Natural killer cell treated with Interleukin-12 subunit alpha and Interleukin-12 subunit beta and Interleukin-15 and Interleukin-18, amount 100 ng/mL, for 72 hours (primary cell): ENCODE measurements at regions not wholly inside any gene's neighbourhood (a gene's known extent, or its start where the extent isn't known, plus 50 kb on each side); places are given as distances from the start of the nearest gene placed in this dataset.

Experiments
- ATAC-seq, 2 donors: fragments of 150-1000 bp; cut with Tn5 transposase in 1 of 2; sonication (Bioruptor Pico), chemical (Tn5 transposase) in 1 of 2; 2 replicates each; pipeline ENCODE4 v1.10.0; 2021
- DNase-seq: peaks from one replicate; pipeline ENCODE4 v3.0.0; 2022; ENCODE audit warnings: low spot score
- H3K27ac Mint-ChIP-seq, 2 donors: 1 replicate in 1 of 2; 2 replicates in 1 of 2; pipeline ENCODE4 v1.8.0; 2022; ENCODE audit warnings: mixed read lengths in 2 of 2, mild to moderate bottlenecking in 1 of 2, moderate library complexity in 1 of 2
- H3K27me3 Mint-ChIP-seq, 2 donors: 1 replicate in 1 of 2; 2 replicates in 1 of 2; pipeline ENCODE4 v1.8.0; 2022; ENCODE audit warnings: mixed read lengths in 2 of 2
- H3K36me3 Mint-ChIP-seq: one replicate; pipeline ENCODE4 v1.8.0; 2022; ENCODE audit warnings: mixed read lengths
- H3K4me1 Mint-ChIP-seq, 2 donors: 1 replicate in 1 of 2; 2 replicates in 1 of 2; pipeline ENCODE4 v1.8.0; 2022; ENCODE audit warnings: low read depth in 2 of 2, mixed read lengths in 2 of 2, mild to moderate bottlenecking in 1 of 2
- H3K4me3 Mint-ChIP-seq: one replicate; pipeline ENCODE4 v1.8.0; 2022; ENCODE audit warnings: mixed read lengths
- H3K9me3 Mint-ChIP-seq: 2 replicates; pipeline ENCODE4 v1.8.0; 2022; ENCODE audit warnings: mixed read lengths

DNA sequence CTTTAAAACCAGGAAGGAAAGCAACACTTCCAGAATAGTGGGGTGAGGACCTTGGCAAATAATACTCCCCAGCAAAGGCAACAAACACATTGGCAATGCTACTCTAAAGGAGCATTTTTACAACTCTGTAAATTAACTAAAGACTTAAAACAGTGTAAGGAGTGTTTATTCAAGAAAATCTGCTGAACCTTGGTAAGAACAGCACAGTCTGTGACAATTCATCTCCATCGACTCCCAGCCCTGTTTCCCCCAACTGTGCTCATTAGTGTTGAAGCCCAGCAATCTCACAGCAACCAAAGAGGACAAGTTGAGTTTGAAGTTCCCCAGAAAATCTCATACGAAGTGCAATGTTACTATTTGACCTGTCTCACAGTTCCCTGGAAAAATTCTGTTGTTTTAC, 884.9 kb downstream of the C6orf118 start:
- H3K27ac Mint-ChIP-seq = no peak overlapping the region
- H3K4me3 Mint-ChIP-seq = no peak overlapping the region
- H3K9me3 Mint-ChIP-seq = peaks cover 13% of the 10 kb centered on the region
- no peaks in the 10 kb centered on the region for H3K27me3 Mint-ChIP-seq
- H3K4me1 Mint-ChIP-seq = no peaks in the 10 kb centered on the region
- ATAC-seq (no peak), DNase-seq (no peak)
- H3K36me3 Mint-ChIP-seq = peaks cover 13% of the 10 kb centered on the region

- Mint-ChIP-seq H3K9me3 (peaks cover 17% of the 10 kb centered on the region), H3K4me1 (no peaks in the 10 kb centered on the region), H3K4me3 (no peak overlapping the region), H3K27me3 (no peaks in the 10 kb centered on the region), H3K36me3 (peaks cover 15% of the 10 kb centered on the region), H3K27ac (no peak overlapping the region)
- no peak for DNase-seq
- ATAC-seq = no peak
Observed at GRCh38 chr6:164419099-164419498, 890.3 kb downstream of the C6orf118 start.

DNA sequence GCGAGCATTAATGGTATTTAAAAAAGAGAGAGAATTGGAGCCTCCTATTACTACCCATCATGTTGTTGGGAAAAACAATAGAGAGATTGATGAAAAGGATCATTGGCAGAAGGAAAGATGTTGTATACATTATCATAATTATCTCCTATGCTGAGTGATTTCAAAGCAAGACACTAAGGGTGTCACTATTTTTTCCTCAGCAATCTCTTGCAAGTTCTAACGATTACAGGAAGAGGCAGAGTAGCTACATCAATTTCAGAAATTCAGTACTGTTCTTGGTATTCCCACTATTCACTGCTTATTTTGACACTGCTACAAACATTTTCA, 891.2 kb downstream of the C6orf118 start:
- no peak for DNase-seq
- peaks cover 13% of the 10 kb centered on the region for H3K36me3 Mint-ChIP-seq
- no peak for ATAC-seq
- no peaks in the 10 kb centered on the region for H3K4me1 Mint-ChIP-seq
- H3K27ac Mint-ChIP-seq = no peak overlapping the region
- no peak overlapping the region for H3K4me3 Mint-ChIP-seq
- H3K9me3 Mint-ChIP-seq = peaks cover 25% of the 10 kb centered on the region
- H3K27me3 Mint-ChIP-seq = no peaks in the 10 kb centered on the region

DNA sequence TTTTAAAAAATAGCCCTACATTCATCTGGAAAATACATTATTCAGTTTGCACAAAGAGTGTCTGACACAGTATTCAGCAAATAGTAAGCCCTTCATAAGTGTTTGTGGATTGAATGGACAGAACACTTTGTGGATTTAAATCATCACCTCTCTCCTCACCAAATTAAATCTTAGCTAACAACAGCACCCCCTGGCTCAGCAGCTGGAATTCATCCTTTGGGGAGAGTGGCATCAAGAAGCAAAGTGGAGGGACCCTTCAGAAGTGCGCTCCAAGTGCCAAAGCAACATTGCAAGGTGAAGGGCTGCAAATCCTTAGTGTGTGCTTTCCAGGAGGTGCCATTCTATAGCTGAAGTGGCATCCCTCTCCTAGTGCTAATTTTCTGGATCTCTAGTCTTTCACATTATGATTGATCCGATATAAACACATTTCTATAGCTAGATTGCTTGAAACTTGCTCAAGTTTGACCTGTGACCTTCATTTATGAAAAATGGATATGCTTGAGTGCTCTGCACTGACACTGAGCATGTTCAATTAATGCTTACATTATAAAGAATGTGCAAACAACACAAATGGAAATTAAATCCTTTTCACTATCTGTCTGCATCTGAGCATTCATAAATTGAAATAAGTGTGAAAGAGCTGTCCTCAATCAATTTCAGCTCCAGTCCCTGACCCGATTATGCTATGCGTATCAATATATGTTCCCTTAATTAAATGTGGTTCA, 891.7 kb downstream of the C6orf118 start:
- H3K36me3 Mint-ChIP-seq = peaks cover 13% of the 10 kb centered on the region
- no peak for ATAC-seq
- peaks cover 25% of the 10 kb centered on the region for H3K9me3 Mint-ChIP-seq
- H3K27me3 Mint-ChIP-seq = no peaks in the 10 kb centered on the region
- H3K4me1 Mint-ChIP-seq = no peaks in the 10 kb centered on the region
- H3K27ac Mint-ChIP-seq = no peak overlapping the region
- DNase-seq = no peak
- H3K4me3 Mint-ChIP-seq = no peak overlapping the region

DNA sequence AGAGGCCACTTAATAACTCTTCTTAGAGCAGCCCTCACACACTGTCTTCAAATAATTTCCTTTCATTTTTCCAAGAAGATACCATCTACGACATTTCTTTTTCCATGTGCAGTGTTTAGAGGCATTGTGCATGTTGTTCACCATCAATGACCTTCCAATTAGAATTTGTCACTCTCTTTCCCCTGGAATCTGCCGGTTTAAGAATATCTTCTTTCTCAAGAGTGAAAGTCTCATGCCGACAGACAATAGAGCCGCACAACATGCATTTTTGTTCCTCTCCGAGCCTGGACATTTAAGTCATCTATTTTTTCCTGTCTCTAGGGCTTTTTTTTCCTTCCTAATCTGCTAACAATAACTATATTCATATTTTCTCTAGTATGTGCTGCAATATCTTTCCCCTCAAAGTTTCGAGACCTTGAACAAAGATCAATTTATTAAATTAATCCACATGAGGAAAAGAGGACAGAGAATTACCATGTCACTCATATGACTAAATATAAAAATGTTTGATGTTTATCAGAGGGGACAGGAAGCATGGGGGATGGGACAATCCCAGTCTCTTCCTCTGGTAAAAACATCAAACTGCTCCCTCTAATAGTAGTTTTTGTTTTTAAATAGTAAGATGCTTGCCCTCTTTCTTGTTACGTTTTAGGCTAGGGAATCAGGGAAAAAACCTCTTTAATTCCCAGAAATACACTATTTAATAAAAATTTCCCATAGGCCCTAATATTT, 893.4 kb downstream of the C6orf118 start:
- no peak for ATAC-seq
- no peak overlapping the region for H3K4me3 Mint-ChIP-seq
- no peak overlapping the region for H3K27ac Mint-ChIP-seq
- no peaks in the 10 kb centered on the region for H3K4me1 Mint-ChIP-seq
- peaks cover 4% of the 10 kb centered on the region for H3K36me3 Mint-ChIP-seq
- H3K27me3 Mint-ChIP-seq = no peaks in the 10 kb centered on the region
- peaks cover 19% of the 10 kb centered on the region for H3K9me3 Mint-ChIP-seq
- no peak for DNase-seq

GRCh38 chr6:164414695-164415094, 894.7 kb downstream of the C6orf118 start:
- Mint-ChIP-seq H3K36me3 (peaks cover 4% of the 10 kb centered on the region), H3K4me1 (no peaks in the 10 kb centered on the region), H3K27ac (no peak overlapping the region), H3K4me3 (no peak overlapping the region), H3K27me3 (no peaks in the 10 kb centered on the region), H3K9me3 (peaks cover 12% of the 10 kb centered on the region)
- no peak for DNase-seq
- ATAC-seq = no peak

DNA sequence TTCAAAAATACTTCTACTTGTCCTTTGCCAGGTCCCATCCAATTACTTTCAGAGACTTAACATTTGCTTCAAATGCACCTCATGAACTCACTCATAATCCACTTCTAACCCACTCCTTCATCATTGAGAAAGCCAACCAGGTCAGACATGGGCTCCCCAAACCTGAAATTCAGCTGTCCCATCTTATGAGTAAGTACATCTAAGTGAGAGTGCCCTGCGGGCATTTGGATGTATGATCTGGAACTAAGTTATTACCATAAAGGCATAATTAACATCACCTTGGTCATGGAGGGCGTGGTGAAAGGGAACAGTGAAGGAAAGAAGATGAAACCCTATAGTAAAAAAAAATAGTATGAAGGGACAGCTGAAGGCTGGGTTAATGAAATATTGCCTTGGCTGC, 896.8 kb downstream of the C6orf118 start:
- DNase-seq (no peak), ATAC-seq (no peak)
- Mint-ChIP-seq H3K4me1 (no peaks in the 10 kb centered on the region), H3K27ac (no peak overlapping the region), H3K9me3 (peaks cover 12% of the 10 kb centered on the region), H3K4me3 (no peak overlapping the region), H3K27me3 (no peaks in the 10 kb centered on the region), H3K36me3 (peaks cover 4% of the 10 kb centered on the region)

DNA sequence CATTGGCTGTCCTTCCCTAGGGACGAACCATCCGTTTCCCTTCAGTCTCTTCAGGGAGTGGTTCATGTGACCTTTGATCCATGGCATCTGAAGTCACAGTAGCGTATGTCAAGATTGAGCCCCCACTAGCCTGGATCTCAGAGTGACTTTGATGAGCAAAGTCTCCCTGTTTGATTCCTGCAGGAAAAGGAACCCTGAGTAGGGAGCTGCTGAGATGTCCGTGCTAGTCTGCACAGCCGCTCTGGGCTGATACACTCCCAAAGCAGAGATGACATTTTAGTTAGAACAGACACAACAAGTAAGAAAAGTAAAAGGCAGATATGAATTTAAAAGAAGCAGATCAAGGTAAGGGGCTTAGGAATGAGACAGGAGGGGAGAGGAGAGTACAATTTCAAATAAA, 899.4 kb downstream of the C6orf118 start:
- Mint-ChIP-seq H3K27me3 (no peaks in the 10 kb centered on the region), H3K4me1 (no peaks in the 10 kb centered on the region), H3K27ac (no peak overlapping the region), H3K36me3 (peaks cover 8% of the 10 kb centered on the region), H3K4me3 (no peak overlapping the region), H3K9me3 (peaks cover 15% of the 10 kb centered on the region)
- DNase-seq (no peak), ATAC-seq (no peak)

DNA sequence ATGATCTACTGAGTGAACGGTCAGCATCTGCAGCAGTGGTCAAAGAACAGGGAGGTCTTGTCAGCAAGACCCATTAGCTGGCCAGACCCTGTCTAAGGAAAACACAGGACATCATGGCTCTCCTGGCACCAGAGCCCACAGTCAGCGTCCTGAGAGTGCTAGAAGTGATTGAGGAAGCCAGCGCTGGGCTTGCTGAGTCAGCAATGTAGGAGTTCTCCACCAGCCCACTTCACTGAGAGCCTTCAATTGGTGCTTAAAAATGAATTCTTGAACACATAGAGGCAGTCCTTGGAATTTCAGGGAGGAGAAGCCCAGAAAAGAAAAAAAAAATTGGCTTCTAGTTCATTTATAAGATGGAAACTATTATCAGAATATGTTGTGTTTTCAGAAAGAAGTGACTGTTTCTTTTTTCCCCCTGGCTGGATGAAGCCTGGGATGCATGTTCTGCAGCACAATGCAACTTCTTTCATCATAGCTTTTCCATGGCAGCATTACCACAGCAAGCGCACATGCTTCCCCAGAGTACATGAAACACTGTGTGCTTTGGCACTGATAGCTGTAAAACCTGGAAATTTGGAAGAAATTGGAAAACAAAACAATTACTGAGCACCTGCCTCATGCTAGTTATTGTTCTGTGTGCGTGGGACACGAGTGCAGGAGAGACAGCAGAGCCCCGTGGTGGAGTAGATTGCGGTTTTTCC, 899.9 kb downstream of the C6orf118 start:
- Mint-ChIP-seq H3K36me3 (peaks cover 9% of the 10 kb centered on the region), H3K9me3 (peaks cover 18% of the 10 kb centered on the region), H3K27ac (no peak overlapping the region), H3K4me3 (no peak overlapping the region), H3K27me3 (no peaks in the 10 kb centered on the region), H3K4me1 (no peaks in the 10 kb centered on the region)
- ATAC-seq = no peak
- no peak for DNase-seq

DNA sequence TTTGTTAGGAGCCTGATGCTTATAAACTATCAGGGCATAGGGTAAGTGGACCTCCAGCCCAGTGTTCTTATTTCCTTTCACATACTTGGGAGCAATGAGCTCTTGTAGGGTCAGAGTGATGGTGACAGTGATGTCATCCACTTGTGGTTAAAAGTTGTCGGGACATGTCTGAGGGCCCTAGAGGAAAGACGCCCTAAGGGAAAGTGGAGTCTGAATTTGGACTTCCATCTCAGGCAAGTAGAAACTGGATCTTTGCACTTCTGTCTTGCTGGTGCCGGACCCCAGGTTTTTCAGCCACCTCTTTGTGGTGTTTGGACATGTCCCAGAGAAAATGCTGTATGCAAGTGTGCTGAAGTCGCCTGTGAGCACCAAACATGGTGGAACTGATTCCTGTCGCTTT, 900.5 kb downstream of the C6orf118 start:
- no peak for ATAC-seq
- Mint-ChIP-seq H3K4me1 (no peaks in the 10 kb centered on the region), H3K27ac (no peak overlapping the region), H3K27me3 (no peaks in the 10 kb centered on the region), H3K36me3 (peaks cover 5% of the 10 kb centered on the region), H3K4me3 (no peak overlapping the region), H3K9me3 (peaks cover 12% of the 10 kb centered on the region)
- DNase-seq = no peak

GRCh38 chr6:164404812-164405488, 904.5 kb downstream of the C6orf118 start:
- Mint-ChIP-seq H3K36me3 (peaks cover 5% of the 10 kb centered on the region), H3K27me3 (no peaks in the 10 kb centered on the region), H3K9me3 (peaks cover 9% of the 10 kb centered on the region), H3K27ac (no peak overlapping the region), H3K4me3 (no peak overlapping the region), H3K4me1 (no peaks in the 10 kb centered on the region)
- ATAC-seq (no peak), DNase-seq (no peak)

GRCh38 chr6:164401871-164402270, 907.5 kb downstream of the C6orf118 start:
- H3K36me3 Mint-ChIP-seq = peaks cover 5% of the 10 kb centered on the region
- DNase-seq (no peak), ATAC-seq (no peak)
- peaks cover 9% of the 10 kb centered on the region for H3K9me3 Mint-ChIP-seq
- no peak overlapping the region for H3K27ac Mint-ChIP-seq
- H3K27me3 Mint-ChIP-seq = no peaks in the 10 kb centered on the region
- H3K4me1 Mint-ChIP-seq = no peaks in the 10 kb centered on the region
- no peak overlapping the region for H3K4me3 Mint-ChIP-seq

DNA sequence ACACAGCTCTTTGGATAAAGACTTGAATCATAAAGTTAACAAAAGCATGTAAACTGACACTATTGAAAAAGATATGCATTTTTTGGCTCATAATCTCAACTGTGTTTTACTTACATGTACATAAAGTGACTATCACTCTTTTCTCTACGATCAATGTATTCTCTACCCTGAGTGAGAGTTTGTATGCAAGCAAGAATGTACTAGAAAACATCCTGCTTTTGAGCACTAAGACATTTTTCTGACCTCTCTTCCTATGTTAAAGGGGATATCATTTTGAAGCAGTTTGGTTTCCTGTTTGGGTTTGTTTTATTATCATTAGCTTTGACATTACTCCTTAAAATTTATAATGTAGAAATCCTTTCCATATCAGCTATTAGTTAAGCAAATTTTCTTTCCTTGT, 910.8 kb downstream of the C6orf118 start:
- Mint-ChIP-seq H3K9me3 (peaks cover 4% of the 10 kb centered on the region), H3K27ac (no peak overlapping the region), H3K4me3 (no peak overlapping the region), H3K27me3 (no peaks in the 10 kb centered on the region), H3K36me3 (peaks cover 4% of the 10 kb centered on the region), H3K4me1 (no peaks in the 10 kb centered on the region)
- DNase-seq (no peak), ATAC-seq (no peak)
